HL-60 (cell line): ENCODE measurements at regions not wholly inside any gene's neighbourhood (a gene's known extent, or its start where the extent isn't known, plus 50 kb on each side); places are given as distances from the start of the nearest gene placed in this dataset.

Experiments used
- CTCF ChIP-seq: IDR thresholded peaks from one replicate; pipeline ENCODE4 v1.5.1; 2011; ENCODE audit warnings: low read length, control low read depth, inconsistent platforms; ENCODE audit not compliant: insufficient read depth
- TF ChIP-seq, protein P1 (sequence below): IDR thresholded peaks from 2 replicates; pipeline ENCODE4 v1.6.1; 2012; ENCODE audit warnings: low read depth; ENCODE audit not compliant: insufficient replicate concordance

DNA sequence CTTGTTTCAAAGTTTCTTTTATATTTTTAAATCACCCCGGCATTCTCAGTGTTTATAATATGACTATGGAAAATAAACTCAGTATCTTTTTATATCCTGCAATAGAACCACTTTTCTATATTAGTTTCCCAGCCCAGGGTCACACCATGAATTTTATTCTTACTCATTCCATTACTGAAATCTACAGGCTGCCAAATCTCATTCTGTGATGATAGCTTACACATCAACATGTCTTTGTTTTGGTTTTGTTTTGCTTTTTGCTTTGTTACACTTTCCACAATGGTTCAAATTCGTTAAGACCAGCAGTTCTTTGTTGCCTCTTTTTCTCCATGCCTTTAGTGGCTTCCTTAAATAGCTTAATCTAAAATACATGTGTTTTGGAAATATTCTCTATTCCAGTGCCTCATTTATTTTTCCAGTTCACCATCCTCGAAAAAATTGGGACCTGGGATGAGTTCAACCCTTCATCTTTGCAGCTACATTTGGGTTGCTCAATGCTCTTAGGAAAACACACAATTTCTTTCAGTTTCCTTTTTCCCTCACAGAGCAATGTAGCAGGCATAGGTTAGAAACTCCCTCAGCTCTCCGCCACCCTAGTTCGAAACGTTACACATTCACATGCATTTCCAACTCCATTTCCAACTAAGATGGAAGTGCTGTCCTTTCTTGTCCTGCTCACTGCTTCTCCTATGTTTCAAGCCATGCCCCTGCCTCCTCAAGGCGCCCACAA, 1146.3 kb downstream of the MAT2B start:
- TF ChIP-seq, protein P1, sequence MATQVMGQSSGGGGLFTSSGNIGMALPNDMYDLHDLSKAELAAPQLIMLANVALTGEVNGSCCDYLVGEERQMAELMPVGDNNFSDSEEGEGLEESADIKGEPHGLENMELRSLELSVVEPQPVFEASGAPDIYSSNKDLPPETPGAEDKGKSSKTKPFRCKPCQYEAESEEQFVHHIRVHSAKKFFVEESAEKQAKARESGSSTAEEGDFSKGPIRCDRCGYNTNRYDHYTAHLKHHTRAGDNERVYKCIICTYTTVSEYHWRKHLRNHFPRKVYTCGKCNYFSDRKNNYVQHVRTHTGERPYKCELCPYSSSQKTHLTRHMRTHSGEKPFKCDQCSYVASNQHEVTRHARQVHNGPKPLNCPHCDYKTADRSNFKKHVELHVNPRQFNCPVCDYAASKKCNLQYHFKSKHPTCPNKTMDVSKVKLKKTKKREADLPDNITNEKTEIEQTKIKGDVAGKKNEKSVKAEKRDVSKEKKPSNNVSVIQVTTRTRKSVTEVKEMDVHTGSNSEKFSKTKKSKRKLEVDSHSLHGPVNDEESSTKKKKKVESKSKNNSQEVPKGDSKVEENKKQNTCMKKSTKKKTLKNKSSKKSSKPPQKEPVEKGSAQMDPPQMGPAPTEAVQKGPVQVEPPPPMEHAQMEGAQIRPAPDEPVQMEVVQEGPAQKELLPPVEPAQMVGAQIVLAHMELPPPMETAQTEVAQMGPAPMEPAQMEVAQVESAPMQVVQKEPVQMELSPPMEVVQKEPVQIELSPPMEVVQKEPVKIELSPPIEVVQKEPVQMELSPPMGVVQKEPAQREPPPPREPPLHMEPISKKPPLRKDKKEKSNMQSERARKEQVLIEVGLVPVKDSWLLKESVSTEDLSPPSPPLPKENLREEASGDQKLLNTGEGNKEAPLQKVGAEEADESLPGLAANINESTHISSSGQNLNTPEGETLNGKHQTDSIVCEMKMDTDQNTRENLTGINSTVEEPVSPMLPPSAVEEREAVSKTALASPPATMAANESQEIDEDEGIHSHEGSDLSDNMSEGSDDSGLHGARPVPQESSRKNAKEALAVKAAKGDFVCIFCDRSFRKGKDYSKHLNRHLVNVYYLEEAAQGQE = no peak
- TF ChIP-seq CTCF = no peak
